ENCODE measurements at regions not wholly inside any gene's neighbourhood (a gene's known extent, or its start where the extent isn't known, plus 50 kb on each side); places are given as distances from the start of the nearest gene placed in this dataset.

DNA sequence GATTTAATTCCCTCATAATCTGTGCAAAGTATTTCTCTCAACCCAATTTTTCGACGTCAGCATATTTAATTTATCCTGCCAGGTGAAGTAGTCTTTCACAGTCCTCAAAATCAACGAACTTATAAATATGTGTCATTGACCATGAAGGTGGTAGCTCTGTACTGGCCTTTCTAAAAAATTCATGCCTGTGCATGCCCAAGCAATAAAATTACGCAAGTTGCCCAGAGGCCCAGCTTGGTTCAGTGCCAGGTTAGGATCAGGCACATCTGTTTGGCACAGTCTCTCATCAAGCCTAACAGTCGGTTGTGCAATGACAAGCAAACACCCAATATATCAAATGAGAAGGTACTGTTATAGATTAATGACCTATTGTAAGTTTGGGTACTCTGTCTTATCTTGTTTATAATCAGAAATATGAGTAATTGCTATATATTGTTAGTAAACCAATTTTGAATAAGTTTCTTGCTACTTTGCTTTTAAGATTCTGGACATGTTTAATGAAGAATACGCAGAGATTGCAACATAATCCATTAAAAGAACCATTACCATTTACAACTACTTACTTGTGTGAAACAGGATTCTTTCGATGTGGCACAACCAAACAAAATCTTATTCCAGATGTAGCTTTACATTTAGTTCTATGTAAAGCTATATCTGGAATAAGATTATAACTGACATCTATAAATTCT lies 159.0 kb upstream of the IL12A start:
- Histone ChIP-seq H3K79me2 (ENCODE audit: low read length) (no peaks in the 10 kb centered on the region), H3K27me3 (replicated peaks; ENCODE audit: insufficient read depth, low read length) (no peaks in the 10 kb centered on the region), H3F3A (ENCODE audit: insufficient read depth, low read length) (no peaks in the 10 kb centered on the region), H3K4me3 (ENCODE audit: low read length) (no peak overlapping the region), H3K36me3 (replicated peaks; ENCODE audit: insufficient read depth, low read length) (no peaks in the 10 kb centered on the region), H3K4me1 (ENCODE audit: low read length) (no peaks in the 10 kb centered on the region), H3K4me2 (ENCODE audit: low read depth, low read length) (no peak overlapping the region), H2AFZ (ENCODE audit: low read length) (no peak overlapping the region), H3K27ac (ENCODE audit: low read length) (no peak overlapping the region), H3K9ac (ENCODE audit: low read length) (no peak overlapping the region), H3K9me3 (replicated peaks; ENCODE audit: insufficient read depth, low read length) (no peaks in the 10 kb centered on the region), H3K9me2 (replicated peaks; ENCODE audit: insufficient read depth, low read length) (no peaks in the 10 kb centered on the region), H4K20me1 (ENCODE audit: insufficient read depth, low read length) (no peaks in the 10 kb centered on the region)
- TF ChIP-seq, protein P1, sequence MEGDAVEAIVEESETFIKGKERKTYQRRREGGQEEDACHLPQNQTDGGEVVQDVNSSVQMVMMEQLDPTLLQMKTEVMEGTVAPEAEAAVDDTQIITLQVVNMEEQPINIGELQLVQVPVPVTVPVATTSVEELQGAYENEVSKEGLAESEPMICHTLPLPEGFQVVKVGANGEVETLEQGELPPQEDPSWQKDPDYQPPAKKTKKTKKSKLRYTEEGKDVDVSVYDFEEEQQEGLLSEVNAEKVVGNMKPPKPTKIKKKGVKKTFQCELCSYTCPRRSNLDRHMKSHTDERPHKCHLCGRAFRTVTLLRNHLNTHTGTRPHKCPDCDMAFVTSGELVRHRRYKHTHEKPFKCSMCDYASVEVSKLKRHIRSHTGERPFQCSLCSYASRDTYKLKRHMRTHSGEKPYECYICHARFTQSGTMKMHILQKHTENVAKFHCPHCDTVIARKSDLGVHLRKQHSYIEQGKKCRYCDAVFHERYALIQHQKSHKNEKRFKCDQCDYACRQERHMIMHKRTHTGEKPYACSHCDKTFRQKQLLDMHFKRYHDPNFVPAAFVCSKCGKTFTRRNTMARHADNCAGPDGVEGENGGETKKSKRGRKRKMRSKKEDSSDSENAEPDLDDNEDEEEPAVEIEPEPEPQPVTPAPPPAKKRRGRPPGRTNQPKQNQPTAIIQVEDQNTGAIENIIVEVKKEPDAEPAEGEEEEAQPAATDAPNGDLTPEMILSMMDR (IDR thresholded peaks at IDR 0.05; ENCODE audit: low read length), result no peak
- TF ChIP-seq EZH2phosphoT487 (IDR thresholded peaks at IDR 0.05; ENCODE audit: low read length) (no peak), EZH2 (optimal IDR thresholded peaks at IDR 0.05; ENCODE audit: low read depth, low read length) (no peak)
- DNase-seq, result no peak

GRCh38 chr3:159830523-159831154 lies 158.0 kb upstream of the IL12A start:
- Histone ChIP-seq H4K20me1 (ENCODE audit: insufficient read depth, low read length) (no peaks in the 10 kb centered on the region), H3K27ac (ENCODE audit: low read length) (no peak overlapping the region), H3K79me2 (ENCODE audit: low read length) (no peaks in the 10 kb centered on the region), H3K9ac (ENCODE audit: low read length) (no peak overlapping the region), H3K4me3 (ENCODE audit: low read length) (no peak overlapping the region), H3K4me2 (ENCODE audit: low read depth, low read length) (no peak overlapping the region), H3K9me3 (replicated peaks; ENCODE audit: insufficient read depth, low read length) (no peaks in the 10 kb centered on the region), H3K36me3 (replicated peaks; ENCODE audit: insufficient read depth, low read length) (no peaks in the 10 kb centered on the region), H3K9me2 (replicated peaks; ENCODE audit: insufficient read depth, low read length) (no peaks in the 10 kb centered on the region), H2AFZ (ENCODE audit: low read length) (no peak overlapping the region), H3F3A (ENCODE audit: insufficient read depth, low read length) (no peaks in the 10 kb centered on the region), H3K4me1 (ENCODE audit: low read length) (no peaks in the 10 kb centered on the region), H3K27me3 (replicated peaks; ENCODE audit: insufficient read depth, low read length) (no peaks in the 10 kb centered on the region)
- no peak for DNase-seq
- TF ChIP-seq EZH2 (optimal IDR thresholded peaks at IDR 0.05; ENCODE audit: low read depth, low read length), result no peak
- TF ChIP-seq, protein P1 (IDR thresholded peaks at IDR 0.05; ENCODE audit: low read length), result no peak
- no peak for TF ChIP-seq EZH2phosphoT487 (IDR thresholded peaks at IDR 0.05; ENCODE audit: low read length)

DNA sequence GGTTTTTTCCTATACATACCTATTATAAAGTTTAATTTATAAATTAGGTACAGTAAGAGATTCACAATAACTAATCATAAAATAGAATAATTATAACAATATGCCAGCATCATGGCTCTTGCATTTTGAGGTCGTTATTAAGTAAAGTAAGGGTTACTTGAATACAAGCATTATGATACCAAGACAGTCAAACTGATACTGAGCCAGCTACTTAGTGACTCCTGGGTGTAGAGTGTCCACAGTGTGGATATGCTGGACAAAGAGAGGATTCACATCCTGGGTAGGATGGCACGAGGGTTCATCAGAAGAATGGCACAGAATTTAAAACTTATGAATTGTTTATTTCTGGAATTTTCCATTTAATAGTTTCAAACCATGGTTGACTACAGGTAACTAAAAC lies 157.2 kb upstream of the IL12A start:
- H3K27ac ChIP-seq (ENCODE audit: low read length), result no peak overlapping the region
- H2AFZ ChIP-seq (ENCODE audit: low read length), result no peak overlapping the region
- H3K9ac ChIP-seq (ENCODE audit: low read length), result no peak overlapping the region
- H3K4me1 ChIP-seq (ENCODE audit: low read length), result no peaks in the 10 kb centered on the region
- no peak for DNase-seq
- H3K4me2 ChIP-seq (ENCODE audit: low read depth, low read length), result no peak overlapping the region
- H3K27me3 ChIP-seq (replicated peaks; ENCODE audit: insufficient read depth, low read length), result no peaks in the 10 kb centered on the region
- H3K9me2 ChIP-seq (replicated peaks; ENCODE audit: insufficient read depth, low read length), result no peaks in the 10 kb centered on the region
- no peaks in the 10 kb centered on the region for H3K9me3 ChIP-seq (replicated peaks; ENCODE audit: insufficient read depth, low read length)
- H3K4me3 ChIP-seq (ENCODE audit: low read length), result no peak overlapping the region
- TF ChIP-seq EZH2 (optimal IDR thresholded peaks at IDR 0.05; ENCODE audit: low read depth, low read length) (no peak), EZH2phosphoT487 (IDR thresholded peaks at IDR 0.05; ENCODE audit: low read length) (no peak)
- TF ChIP-seq, protein P1 (IDR thresholded peaks at IDR 0.05; ENCODE audit: low read length), result no peak
- H3K79me2 ChIP-seq (ENCODE audit: low read length), result no peaks in the 10 kb centered on the region
- no peaks in the 10 kb centered on the region for H3F3A ChIP-seq (ENCODE audit: insufficient read depth, low read length)
- no peaks in the 10 kb centered on the region for H3K36me3 ChIP-seq (replicated peaks; ENCODE audit: insufficient read depth, low read length)
- H4K20me1 ChIP-seq (ENCODE audit: insufficient read depth, low read length), result no peaks in the 10 kb centered on the region

All from MM.1S (cell line).